GM03348 (cell line): ENCODE measurements at regions not wholly inside any gene's neighbourhood (a gene's known extent, or its start where the extent isn't known, plus 50 kb on each side); places are given as distances from the start of the nearest gene placed in this dataset.

Source experiments
- DNase-seq: peaks from one replicate; pipeline ENCODE4 v3.0.0; 2012; ENCODE audit warnings: low spot score

DNA sequence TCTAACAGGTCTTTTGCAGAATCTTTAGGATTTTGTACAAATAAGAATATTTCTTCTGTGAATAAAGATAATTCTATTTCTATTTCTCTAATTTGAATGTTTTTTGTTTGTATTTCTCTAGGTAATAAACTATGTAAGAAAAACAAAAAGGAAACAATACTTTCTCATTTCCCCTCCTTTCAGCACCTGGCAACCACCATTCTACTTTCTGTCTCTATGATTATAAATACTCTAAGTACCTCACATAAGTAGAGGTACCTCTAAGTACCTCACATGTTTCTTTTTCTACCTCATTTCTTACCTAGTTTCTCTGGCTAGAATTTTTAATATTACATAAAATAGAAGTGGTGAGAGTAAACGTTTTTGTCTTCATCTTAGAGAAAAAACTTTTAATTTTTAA, 550.0 kb downstream of the EPHA5 start:
- DNase-seq: no peak

DNA sequence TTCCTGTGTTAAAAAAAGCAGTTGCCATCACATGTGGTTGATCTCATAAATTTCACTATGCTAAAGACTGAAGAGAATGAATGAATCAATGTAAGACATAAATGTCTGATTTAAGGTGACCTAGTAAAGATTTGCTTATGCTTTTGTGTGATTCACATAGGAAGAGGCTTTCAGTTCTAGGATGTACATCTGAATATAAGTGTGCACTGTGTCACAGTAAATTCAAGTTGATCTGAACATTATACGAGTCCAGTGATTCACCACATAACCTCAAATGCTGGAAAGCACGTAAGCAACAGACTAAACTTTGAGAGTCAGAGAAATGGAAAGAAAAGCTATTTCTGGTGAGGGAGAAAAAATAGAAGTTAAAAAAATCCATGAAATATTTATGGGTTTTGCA, 567.9 kb downstream of the EPHA5 start:
- DNase-seq: no peak

DNA sequence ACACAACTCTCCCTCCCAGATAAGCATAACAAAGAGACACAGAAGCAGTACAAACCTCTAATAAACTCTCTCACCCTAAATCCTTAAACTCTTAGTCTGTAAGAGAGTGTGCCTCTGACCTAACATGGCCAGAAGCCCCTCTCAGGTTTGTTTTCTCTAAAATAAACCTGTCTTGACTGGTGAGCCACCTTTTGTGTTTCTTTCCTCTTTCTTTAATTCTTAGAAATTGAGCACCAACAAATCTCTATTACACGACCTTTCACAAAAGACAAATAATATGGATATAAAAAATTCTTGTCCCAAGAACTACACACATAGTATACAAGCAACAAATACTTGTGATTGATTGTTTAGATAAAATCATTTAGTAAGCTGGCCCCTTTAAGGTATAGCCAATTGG, 573.7 kb downstream of the EPHA5 start:
- DNase-seq: no peak

DNA sequence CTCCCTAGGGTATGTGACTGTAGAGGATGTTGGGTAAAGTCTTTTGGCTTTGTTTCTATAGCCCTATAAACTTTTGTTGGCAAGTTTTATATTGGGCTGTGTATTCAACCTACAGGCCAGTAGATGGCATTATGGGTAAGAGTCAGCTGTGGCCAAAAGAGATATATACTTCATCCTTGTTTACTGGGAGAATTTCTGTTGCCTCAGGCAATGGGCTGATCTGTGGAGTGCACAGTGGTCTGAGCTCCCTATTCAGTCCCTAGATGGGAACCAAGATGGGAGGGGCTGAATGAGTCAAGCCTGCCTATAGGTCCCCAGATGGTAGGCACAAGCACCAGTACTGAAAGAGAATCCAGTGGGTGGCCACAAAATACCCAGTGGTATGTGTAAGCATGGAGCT, 580.6 kb downstream of the EPHA5 start:
- DNase-seq: no peak

DNA sequence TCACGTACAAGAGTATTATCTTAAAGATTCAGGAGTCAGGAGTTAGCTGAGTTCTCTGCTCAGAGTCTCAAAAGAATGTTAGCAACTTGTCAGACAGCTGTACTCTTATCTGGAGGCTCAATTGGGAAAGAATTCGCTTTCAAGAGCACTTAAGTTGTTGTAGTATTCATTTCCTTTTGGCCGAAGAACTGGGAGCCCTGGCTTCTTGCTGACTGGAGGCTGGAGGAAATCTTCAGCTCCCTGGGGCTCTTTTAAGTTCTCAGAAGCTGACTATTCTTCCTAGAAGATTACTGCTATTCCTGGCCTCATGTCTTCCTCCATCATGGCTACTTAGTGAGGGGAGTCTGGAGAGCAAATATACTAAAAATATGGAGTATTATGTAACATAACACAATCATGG, 587.2 kb downstream of the EPHA5 start:
- DNase-seq: no peak

DNA sequence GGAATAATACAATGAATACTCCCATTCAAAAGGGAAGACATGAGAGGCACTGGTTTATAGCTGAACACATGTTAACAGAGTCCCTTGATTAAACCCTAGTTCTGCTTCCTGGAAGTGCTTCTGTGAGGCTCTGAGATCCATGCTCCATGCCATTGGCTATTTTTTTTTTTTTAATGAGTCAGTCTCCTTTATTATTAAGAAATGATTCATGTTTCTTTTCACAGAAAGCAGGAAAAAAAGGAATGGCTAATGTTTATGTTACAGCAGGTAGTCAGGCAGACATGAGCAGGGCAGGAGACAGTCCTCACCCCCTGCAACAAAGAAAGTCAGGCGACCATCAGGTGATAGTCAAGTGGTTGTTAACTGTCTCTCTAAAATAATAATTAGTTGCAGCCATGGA, 598.7 kb downstream of the EPHA5 start:
- no peak for DNase-seq

DNA sequence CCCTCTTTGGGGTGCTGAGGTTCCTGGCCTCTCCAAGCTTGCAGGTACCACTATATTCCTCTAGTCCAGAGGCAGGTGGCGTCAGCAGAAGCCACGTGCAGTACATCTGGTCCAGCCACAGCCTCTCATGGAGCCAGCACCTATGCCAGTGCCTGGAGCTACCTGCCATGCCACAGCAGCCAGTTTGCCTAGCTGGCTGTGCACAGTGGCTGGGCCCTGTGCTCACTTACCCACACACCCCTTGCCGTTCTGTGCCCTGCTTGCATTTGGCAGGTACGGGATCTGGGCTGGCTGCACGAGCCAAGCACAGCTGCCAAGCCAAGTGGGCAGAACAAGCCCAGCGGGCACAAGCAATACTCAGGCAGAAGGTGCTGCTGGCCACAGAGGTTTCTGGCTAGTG, 601.1 kb downstream of the EPHA5 start:
- no peak for DNase-seq

DNA sequence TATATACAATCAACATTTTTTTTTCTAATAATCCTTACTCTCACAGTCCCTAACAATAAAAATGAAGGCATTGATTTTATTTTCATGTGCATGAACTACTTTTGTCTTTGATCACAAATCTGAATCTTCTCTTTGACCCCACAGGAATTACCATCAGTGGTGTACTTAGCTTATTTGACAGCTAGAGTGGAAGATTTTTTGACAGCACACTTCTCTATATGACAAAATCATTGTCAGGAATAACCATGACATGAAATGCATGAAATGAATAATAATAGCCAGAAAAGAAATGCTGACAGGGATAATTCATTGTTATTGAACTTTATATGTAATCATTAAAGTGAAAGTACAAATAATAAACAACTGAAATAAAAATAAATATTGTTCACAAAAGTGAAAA, 604.2 kb downstream of the EPHA5 start:
- no peak for DNase-seq

DNA sequence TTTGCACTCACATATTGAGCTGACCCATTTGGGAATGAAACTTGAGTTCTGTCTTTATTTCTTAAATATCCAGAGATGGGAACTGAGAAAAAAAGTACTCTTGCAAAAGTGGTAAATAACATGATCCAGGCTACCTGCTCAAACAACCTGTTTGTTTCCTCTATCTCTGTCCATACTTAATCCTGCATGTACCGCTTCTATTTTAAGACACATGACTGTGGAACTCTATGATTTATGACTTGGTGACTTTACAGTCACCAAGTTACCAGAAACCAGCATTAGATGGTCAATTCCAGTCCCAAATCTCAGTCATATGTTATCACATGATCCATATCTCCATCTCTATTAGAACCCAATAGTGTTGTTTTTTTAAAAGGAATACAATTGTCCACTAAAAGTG, 606.7 kb downstream of the EPHA5 start:
- DNase-seq: no peak

DNA sequence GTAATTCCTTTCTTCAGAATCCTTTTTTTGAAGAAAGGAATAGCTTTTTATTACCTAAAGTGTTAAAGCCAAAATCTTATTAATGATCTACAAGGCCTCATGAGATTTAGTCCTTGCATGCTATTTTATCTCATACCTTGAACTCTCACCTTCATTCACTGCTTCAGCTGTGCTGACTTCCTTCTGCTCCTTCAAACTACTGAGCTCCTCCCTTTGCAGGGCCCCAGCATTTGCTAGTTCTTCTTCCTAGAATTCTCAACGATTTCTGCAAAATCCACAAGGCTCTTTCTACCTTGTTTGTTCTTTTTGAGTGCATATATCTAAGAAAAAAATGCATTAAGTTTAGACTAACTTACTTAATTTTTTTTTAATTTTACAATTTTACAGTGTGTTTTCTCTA, 619.5 kb downstream of the EPHA5 start:
- no peak for DNase-seq

DNA sequence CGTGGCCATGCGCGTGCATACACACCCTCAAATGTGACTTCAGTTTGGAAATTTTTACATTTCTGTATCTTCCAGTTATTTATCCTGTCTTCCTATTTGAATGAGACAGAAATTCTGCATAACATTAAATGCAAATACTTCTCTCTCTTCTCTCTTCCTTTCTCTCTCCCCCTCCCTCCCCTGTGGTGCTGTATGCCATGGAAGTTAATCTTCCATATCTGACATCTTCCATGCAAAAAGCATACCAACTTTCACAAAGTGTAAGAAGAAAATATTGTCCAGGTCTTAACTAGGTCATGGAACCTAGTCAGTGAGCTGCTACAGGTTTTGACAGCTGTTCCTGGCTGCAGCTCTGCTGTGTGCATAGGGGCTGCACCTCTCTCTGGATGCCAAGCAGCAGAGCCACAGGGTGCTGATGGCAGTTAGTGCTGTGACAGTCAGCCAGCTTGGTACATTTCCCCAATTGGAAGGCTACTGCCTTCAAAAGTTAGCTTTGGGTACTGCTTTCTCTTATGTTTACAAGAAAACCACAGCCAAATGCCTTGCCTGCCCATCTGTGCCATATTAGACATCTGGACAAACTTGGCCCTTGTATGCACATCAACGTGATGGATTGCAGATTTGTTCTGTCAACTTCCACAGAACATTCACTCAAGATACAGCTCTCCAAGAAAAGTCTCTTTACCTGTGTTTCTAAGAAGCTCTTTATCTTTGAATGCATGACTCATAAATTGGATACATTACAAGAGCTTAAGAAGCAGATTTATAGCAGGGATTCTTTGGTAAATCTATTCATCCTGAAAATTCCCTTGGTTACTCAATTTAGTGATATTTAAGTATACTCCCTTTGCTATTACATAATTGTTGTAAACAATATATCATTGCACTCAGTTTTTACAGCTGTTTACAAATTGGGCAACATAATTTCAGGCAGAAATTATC, 623.8 kb downstream of the EPHA5 start:
- no peak for DNase-seq

DNA sequence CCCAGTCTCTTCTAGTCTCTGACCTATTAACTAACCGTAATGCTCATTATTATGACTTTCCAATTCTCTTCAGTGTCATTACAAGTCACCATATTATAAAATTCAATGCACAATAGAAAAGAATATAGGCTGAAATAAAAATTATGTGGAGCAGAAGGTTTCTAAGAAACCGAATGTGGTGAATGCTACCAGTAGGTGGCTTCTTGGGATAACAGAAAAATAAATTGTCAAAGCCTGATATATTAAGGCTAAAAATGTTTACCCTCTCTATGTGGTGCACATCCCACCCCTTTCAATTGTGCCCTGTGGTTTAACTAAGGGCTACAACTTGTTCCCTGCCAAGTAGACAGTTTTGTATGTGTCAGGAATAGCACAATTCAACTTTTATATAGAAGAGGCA, 624.6 kb upstream of the TECRL start:
- no peak for DNase-seq

DNA sequence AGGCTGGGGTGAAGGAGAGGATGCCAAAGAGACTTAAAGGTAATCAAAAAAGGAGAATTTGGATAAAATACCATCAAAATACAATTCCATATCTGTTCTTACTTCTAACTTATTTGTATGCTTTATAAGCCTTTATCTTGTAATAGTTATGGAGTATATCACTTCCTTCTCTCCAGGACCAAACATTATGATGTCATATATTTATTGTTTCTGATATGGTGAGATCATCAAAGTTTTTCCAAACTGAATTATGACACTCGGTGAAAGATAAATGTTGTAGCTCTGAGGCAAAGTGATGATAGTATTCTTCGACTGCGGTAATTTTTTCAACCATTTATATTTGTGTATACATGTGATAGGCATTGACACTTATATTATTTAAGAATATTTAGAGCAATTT, 619.3 kb upstream of the TECRL start:
- no peak for DNase-seq

DNA sequence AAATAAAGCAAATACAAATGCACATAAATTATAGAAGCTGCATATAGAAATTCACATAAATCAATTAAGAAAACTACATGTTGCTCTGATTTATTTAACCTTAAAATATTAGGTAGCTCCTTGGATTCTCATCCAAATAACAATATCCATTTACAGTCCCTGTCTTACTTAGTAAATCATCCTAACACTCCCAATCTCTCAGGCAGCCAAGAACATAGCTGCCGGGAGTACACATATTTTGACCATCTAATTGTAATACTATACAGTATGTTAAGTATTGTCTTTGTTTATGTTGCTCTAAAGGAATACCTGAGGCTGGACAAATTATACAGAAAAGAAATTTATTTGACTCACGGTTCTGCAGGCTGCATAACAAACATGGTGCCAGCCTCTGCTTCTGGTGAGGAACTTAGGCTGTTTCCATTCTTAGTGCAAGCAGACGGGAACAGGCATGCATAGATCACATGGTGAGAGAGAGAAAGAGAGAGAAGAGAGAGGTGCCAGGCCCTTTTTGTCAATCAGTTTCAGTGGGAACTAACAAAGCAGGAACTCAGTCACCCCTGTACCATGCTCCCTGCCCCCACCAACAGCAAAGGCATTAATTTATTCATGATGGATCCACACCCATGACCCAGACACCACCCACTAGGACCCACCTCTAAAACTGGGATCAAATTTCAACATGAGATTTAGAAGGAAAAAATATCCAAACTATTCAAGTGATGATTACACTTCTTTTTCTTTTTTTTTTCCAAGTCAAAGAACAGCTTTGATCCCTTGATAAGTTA, 614.8 kb upstream of the TECRL start:
- no peak for DNase-seq

DNA sequence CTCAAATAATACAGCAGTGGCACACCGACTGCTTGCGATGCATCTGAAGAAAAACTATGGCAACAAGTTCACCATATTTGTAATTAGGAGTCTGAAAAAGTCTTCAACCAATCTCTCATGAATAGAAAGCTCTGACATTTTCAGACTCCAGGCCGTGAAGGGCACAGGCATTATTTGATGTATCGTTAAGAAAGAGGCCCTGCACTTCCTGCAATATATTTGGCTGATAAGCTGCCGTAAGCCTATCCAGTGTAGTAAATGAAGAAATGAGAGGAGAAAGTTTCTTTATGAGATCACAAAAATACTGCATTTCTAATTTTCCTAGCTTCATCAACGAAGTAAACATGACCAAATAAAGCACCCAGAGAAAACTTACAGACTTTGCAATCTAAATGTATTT, 613.8 kb upstream of the TECRL start:
- no peak for DNase-seq

DNA sequence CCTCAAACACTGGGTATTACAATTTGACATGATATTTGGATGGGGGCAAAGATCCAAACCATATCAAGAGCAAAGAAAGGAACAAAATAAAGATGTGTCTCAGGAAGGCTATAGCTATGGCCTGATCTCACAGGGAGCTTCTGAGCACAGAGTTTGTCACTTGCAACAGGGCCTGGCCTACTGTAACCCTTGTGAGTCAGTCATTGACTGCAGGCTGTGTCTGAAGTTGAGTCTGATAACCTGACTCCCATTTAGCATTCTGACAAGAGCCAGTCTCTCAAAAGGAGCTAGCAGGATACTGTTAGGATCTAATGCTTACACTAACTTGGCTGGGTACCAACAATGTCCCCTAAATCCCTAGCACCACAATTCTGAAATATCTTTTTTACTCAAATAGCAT, 612.5 kb upstream of the TECRL start:
- no peak for DNase-seq

DNA sequence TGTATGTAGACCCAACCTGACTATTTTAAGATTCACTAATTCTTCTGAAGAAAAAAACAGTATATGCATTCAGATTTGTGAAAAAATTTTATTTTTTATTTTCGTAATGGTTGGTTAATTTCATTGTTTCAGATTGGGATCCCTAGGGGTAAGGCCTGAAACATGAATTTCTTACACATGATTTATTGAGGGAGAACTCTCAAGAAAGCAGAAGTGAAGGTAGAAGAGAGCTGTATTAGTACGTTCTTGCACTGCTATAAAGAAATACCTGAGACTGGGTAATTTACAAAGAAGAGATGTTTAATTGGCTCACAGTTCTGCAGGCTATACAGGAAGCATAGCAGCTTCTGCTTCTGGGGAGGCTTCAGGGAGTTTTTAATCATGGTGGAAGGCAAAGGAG, 611.9 kb upstream of the TECRL start:
- DNase-seq: no peak

DNA sequence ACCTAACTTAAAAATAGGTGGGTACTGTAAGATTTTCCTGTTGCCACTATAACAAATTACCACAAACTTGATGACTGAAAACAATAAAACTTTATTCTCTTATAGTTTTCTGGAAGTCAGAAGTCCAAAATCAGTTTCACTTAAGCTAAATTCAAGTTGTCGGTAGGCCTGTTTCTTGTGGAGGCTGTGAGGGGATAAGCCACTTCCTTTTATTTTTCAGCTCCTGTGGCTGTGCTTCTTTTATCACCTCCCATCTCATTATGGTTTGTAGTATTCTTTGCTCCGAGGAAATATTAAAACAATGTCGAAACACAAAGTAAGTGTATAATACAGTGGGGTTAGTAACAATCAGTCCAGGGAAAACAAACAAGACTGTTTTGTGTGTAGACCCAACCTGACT, 610.5 kb upstream of the TECRL start:
- DNase-seq: no peak

DNA sequence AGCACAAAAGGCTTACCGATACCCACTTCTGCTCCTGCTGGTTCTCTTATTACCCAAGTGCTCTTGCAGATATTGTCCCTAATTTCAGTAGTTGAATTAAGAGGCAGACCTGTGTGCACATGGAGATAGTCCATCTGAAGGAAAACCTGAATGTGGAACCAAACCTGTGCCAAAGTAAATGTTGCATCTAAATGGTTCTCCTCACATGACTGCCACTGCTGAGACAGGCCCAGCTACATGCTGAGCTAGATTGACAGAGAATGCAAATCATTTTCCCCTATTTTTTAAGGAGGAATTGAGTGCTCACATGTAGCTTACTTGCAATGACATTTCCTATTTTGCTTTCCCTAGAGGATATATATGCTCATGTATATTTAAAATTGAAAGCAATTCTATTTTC, 609.1 kb upstream of the TECRL start:
- no peak for DNase-seq

DNA sequence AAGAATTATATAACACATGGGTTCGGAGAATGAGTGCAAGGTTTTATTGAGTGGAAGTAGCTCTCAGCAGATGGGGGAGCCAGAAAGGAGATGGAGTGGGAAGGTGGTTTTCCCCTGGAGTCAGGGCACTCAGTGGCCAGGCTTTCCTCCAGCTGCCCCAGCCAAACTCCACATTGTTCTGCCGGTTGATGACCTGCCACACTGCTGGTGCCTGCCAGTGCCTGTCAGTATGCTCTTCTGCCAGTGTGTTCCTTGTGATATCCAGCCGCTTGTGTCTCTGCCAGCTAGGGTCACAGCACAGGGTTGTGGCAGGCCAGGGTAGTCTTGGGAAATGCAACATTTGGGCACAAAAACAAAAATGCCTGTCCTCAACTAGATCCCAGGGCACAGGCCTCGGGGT, 604.8 kb upstream of the TECRL start:
- DNase-seq: no peak

DNA sequence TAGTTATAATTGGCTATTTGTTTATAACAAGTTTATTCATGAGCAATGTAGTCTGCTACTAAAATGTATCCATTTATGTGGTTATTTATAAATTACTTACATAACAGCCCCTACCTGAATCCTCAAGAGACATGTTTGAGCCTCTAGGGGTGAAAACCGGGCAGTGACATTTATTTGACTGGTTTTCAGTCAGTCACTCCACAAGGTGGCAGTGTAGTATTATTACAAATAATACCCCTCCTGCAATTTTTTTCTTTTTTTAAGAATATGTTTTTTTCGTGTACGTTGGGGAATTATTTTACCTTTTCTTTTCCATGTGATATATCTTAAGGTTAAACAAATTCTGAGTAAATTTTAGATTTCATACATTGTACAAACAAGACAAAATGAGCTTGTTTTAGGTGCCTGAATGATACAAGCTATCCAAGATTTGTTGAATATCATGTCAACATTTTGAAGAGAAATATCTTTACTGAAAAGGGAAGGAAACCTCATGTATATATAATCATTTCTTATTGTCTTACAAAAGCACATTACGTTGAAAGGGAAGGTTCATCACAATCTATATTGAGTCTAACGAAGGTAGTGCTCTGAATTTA, 598.7 kb upstream of the TECRL start:
- DNase-seq: peak; percentile 16

DNA sequence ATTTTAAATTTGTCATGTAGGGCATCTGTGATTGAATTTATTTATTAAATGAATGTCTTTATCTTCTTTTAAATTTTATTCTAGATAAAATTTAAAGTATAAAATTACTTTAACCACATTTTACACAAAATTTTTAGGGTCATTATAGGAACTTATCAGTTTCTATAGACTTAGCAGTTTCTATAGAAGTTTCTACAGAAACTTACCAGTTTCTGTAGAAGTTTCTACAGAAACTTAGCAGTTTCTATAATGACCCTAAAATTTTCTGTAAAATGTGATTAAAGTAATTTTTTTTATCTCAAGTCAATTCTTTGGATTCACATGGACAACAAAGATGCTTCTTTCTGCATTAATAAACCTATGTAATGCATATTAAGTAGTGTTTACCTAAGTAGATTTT, 565.9 kb upstream of the TECRL start:
- DNase-seq: no peak

DNA sequence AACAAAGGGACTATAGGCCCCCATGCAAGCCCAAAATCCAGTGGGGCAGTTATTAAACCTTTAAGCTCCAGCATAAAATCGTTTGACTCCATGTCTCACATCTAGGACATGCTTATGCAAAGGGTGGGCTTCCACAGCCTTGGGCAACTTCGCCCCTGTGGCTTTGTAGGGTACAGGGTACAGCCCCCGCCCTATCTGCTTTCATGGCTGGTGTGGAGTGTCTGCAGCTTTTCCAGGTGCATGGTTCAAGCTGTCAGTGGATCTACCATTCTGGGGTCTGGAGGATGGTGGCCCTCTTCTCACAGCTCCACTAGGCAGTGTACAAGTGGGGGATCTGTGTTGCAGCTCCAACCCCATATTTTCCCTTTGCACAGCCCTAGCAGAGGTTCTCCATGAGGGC, 559.8 kb upstream of the TECRL start:
- DNase-seq: no peak
